HepG2 (cell line): ENCODE measurements at regions not wholly inside any gene's neighbourhood (a gene's known extent, or its start where the extent isn't known, plus 50 kb on each side); places are given as distances from the start of the nearest gene placed in this dataset.

Experiments
- FOXA1 ChIP-seq, 2 experiments: fragments of 450-650 bp in 1 of 2; sonication (generic) in 1 of 2; formaldehyde crosslinking in 1 of 2; IDR thresholded peaks; 2 replicates each; pipeline versions ENCODE4 v1.4.0 to v1.6.1; 2016 to 2020; ENCODE audit warnings: missing genetic modification reagents in 1 of 2
- GABPA ChIP-seq, 2 experiments: IDR thresholded peaks; 2 replicates each; pipeline ENCODE4 v1.6.1; 2011 to 2016; ENCODE audit warnings: low read depth in 2 of 2, low read length in 1 of 2, missing biosample characterization in 1 of 2, missing genetic modification characterization in 1 of 2
- IRX3 ChIP-seq: sonication (generic); formaldehyde crosslinking; IDR thresholded peaks from 2 replicates; pipeline ENCODE4 v1.8.1; 2023; ENCODE audit warnings: mild to moderate bottlenecking, low read depth, missing genetic modification reagents, borderline replicate concordance
- KDM3A ChIP-seq: IDR thresholded peaks from 2 replicates; pipeline ENCODE4 v1.6.1; 2018; ENCODE audit warnings: low read depth, missing compliant biosample characterization
- TBX3 ChIP-seq: fragments of 450-650 bp; IDR thresholded peaks from 2 replicates; pipeline ENCODE4 v1.6.1; 2017; ENCODE audit warnings: antibody characterized with exemption, mild to moderate bottlenecking, inconsistent platforms, borderline replicate concordance
- WIZ ChIP-seq: sonication (generic); formaldehyde crosslinking; IDR thresholded peaks from 2 replicates; pipeline ENCODE4 v1.5.1; 2020; ENCODE audit warnings: mild to moderate bottlenecking, missing genetic modification reagents
- ZNF670 ChIP-seq: sonication (generic); formaldehyde crosslinking; IDR thresholded peaks from 2 replicates; pipeline ENCODE4 v1.8.0; 2022; ENCODE audit warnings: mild to moderate bottlenecking, missing genetic modification reagents, borderline replicate concordance
- ZZZ3 ChIP-seq: sonication (generic); formaldehyde crosslinking; IDR thresholded peaks from 2 replicates; pipeline ENCODE4 v1.4.0; 2020; ENCODE audit warnings: missing genetic modification reagents, mild to moderate bottlenecking, borderline replicate concordance
- TF ChIP-seq, protein P1 (sequence below): IDR thresholded peaks from 2 replicates; pipeline ENCODE4 v1.6.1; 2016; ENCODE audit warnings: mild to moderate bottlenecking, missing biosample characterization, missing genetic modification reagents
- TF ChIP-seq, protein P2 (sequence below): sonication (generic); formaldehyde crosslinking; IDR thresholded peaks from 2 replicates; pipeline ENCODE4 v1.4.0; 2020; ENCODE audit warnings: mild to moderate bottlenecking, missing genetic modification reagents, borderline replicate concordance
- TF ChIP-seq, protein P3 (sequence below): sonication (generic); formaldehyde crosslinking; IDR thresholded peaks from 2 replicates; pipeline ENCODE4 v1.5.0; 2020; ENCODE audit warnings: missing genetic modification reagents
- TF ChIP-seq, protein P4 (sequence below): sonication (generic); formaldehyde crosslinking; IDR thresholded peaks from 2 replicates; pipeline ENCODE4 v1.5.0; 2020; ENCODE audit warnings: mild to moderate bottlenecking, missing genetic modification reagents
- TF ChIP-seq, protein P5 (sequence below): sonication (generic); formaldehyde crosslinking; conservative IDR thresholded peaks from 2 replicates; pipeline ENCODE4 v1.4.0; 2020; ENCODE audit warnings: mild to moderate bottlenecking, missing genetic modification reagents, moderate library complexity
- TF ChIP-seq, protein P6 (sequence below): sonication (generic); formaldehyde crosslinking; IDR thresholded peaks from 2 replicates; pipeline ENCODE4 v1.8.1; 2023; ENCODE audit warnings: missing genetic modification reagents, inconsistent platforms, borderline replicate concordance
- TF ChIP-seq, protein P7 (sequence below): IDR thresholded peaks from 2 replicates; pipeline ENCODE4 v1.6.1; 2016; ENCODE audit warnings: control low read depth

DNA sequence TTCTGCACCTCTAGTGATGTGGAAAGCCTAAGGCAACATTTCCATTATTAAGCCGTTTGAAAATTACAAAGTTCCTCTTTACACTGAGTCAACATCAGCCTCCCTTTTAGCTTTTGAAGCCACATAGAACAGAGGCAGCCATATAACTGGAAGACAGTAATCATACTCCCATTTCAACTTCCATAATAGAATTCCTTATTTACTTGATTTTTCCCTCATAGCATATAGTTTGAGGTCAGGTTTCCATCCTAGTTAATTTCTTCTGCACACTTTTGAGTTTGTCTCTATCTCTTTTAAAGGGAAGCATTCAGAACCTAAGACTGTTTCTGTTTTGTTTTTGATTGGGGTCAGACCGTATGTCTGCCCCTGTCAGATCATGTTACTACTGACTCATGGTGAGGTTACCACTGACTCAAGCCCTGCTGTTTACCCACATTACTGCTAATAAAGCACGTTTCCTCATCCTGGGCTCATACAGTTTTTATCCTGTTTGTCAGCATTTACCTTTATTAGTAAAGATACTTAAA, 161.0 kb downstream of the SLC38A4 start (continued):
- TF ChIP-seq, protein P1, sequence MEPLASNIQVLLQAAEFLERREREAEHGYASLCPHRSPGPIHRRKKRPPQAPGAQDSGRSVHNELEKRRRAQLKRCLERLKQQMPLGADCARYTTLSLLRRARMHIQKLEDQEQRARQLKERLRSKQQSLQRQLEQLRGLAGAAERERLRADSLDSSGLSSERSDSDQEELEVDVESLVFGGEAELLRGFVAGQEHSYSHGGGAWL (CRISPR knock-in tag), result no peak
- TF ChIP-seq, protein P2, sequence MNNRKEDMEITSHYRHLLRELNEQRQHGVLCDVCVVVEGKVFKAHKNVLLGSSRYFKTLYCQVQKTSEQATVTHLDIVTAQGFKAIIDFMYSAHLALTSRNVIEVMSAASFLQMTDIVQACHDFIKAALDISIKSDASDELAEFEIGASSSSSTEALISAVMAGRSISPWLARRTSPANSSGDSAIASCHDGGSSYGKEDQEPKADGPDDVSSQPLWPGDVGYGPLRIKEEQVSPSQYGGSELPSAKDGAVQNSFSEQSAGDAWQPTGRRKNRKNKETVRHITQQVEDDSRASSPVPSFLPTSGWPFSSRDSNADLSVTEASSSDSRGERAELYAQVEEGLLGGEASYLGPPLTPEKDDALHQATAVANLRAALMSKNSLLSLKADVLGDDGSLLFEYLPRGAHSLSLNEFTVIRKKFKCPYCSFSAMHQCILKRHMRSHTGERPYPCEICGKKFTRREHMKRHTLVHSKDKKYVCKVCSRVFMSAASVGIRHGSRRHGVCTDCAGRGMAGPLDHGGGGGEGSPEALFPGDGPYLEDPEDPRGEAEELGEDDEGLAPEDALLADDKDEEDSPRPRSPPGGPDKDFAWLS, result no peak
- no peak for TF ChIP-seq KDM3A (CRISPR knock-in tag)
- TF ChIP-seq, protein P3, sequence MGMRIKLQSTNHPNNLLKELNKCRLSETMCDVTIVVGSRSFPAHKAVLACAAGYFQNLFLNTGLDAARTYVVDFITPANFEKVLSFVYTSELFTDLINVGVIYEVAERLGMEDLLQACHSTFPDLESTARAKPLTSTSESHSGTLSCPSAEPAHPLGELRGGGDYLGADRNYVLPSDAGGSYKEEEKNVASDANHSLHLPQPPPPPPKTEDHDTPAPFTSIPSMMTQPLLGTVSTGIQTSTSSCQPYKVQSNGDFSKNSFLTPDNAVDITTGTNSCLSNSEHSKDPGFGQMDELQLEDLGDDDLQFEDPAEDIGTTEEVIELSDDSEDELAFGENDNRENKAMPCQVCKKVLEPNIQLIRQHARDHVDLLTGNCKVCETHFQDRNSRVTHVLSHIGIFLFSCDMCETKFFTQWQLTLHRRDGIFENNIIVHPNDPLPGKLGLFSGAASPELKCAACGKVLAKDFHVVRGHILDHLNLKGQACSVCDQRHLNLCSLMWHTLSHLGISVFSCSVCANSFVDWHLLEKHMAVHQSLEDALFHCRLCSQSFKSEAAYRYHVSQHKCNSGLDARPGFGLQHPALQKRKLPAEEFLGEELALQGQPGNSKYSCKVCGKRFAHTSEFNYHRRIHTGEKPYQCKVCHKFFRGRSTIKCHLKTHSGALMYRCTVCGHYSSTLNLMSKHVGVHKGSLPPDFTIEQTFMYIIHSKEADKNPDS, result no peak
- TF ChIP-seq ZZZ3 (CRISPR knock-in tag), result no peak
- TF ChIP-seq, protein P4, sequence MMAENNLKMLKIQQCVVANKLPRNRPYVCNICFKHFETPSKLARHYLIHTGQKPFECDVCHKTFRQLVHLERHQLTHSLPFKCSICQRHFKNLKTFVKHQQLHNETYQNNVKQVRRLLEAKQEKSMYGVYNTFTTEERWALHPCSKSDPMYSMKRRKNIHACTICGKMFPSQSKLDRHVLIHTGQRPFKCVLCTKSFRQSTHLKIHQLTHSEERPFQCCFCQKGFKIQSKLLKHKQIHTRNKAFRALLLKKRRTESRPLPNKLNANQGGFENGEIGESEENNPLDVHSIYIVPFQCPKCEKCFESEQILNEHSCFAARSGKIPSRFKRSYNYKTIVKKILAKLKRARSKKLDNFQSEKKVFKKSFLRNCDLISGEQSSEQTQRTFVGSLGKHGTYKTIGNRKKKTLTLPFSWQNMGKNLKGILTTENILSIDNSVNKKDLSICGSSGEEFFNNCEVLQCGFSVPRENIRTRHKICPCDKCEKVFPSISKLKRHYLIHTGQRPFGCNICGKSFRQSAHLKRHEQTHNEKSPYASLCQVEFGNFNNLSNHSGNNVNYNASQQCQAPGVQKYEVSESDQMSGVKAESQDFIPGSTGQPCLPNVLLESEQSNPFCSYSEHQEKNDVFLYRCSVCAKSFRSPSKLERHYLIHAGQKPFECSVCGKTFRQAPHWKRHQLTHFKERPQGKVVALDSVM (CRISPR knock-in tag), result peak; percentile 55
- no peak for TF ChIP-seq IRX3
- TF ChIP-seq ZNF670 (CRISPR knock-in tag), result no peak
- TF ChIP-seq GABPA (IDR thresholded peaks at IDR 0.05; ENCODE audit: low read depth, low read length), result no peak
- TF ChIP-seq GABPA (CRISPR knock-in tag; IDR thresholded peaks at IDR 0.05; ENCODE audit: low read depth), result no peak
- TF ChIP-seq, protein P5, sequence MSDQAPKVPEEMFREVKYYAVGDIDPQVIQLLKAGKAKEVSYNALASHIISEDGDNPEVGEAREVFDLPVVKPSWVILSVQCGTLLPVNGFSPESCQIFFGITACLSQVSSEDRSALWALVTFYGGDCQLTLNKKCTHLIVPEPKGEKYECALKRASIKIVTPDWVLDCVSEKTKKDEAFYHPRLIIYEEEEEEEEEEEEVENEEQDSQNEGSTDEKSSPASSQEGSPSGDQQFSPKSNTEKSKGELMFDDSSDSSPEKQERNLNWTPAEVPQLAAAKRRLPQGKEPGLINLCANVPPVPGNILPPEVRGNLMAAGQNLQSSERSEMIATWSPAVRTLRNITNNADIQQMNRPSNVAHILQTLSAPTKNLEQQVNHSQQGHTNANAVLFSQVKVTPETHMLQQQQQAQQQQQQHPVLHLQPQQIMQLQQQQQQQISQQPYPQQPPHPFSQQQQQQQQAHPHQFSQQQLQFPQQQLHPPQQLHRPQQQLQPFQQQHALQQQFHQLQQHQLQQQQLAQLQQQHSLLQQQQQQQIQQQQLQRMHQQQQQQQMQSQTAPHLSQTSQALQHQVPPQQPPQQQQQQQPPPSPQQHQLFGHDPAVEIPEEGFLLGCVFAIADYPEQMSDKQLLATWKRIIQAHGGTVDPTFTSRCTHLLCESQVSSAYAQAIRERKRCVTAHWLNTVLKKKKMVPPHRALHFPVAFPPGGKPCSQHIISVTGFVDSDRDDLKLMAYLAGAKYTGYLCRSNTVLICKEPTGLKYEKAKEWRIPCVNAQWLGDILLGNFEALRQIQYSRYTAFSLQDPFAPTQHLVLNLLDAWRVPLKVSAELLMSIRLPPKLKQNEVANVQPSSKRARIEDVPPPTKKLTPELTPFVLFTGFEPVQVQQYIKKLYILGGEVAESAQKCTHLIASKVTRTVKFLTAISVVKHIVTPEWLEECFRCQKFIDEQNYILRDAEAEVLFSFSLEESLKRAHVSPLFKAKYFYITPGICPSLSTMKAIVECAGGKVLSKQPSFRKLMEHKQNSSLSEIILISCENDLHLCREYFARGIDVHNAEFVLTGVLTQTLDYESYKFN, result peak; percentile 64; the same call in 1 of the 2 replicates
- no peak for TF ChIP-seq TBX3
- TF ChIP-seq WIZ, result no peak
- TF ChIP-seq, protein P6, sequence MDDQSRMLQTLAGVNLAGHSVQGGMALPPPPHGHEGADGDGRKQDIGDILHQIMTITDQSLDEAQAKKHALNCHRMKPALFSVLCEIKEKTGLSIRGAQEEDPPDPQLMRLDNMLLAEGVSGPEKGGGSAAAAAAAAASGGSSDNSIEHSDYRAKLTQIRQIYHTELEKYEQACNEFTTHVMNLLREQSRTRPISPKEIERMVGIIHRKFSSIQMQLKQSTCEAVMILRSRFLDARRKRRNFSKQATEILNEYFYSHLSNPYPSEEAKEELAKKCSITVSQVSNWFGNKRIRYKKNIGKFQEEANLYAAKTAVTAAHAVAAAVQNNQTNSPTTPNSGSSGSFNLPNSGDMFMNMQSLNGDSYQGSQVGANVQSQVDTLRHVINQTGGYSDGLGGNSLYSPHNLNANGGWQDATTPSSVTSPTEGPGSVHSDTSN, result no peak
- TF ChIP-seq, protein P7, sequence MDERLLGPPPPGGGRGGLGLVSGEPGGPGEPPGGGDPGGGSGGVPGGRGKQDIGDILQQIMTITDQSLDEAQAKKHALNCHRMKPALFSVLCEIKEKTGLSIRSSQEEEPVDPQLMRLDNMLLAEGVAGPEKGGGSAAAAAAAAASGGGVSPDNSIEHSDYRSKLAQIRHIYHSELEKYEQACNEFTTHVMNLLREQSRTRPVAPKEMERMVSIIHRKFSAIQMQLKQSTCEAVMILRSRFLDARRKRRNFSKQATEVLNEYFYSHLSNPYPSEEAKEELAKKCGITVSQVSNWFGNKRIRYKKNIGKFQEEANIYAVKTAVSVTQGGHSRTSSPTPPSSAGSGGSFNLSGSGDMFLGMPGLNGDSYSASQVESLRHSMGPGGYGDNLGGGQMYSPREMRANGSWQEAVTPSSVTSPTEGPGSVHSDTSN (CRISPR knock-in tag), result 0 out of 2 replicates have a peak, but pooled peaks have one; percentile 15
- TF ChIP-seq FOXA1 (IDR thresholded peaks at IDR 0.05), result no peak; the same call in 1 of the 2 replicates
- peak; percentile 74 for TF ChIP-seq FOXA1 (CRISPR knock-in tag; IDR thresholded peaks at IDR 0.05)
